DMS79 treated with DMSO at 0.1 percent for 48 hours (cell line): ENCODE measurements at regions not wholly inside any gene's neighbourhood (a gene's known extent, or its start where the extent isn't known, plus 50 kb on each side); places are given as distances from the start of the nearest gene placed in this dataset.
"Not testable (repeated sequence)": the region's sequence is repeated elsewhere in the genome, so short reads cannot be mapped to it uniquely, and the experiment has no call there.

Experiments used
- DNase-seq: peaks from one replicate; lab custom pipeline; 2025; lab: John Stamatoyannopoulos, UW

- DNase-seq = no peak
Measured at GRCh38 chr9:13443346-13444244, 164.1 kb upstream of the MPDZ start.

- no peak for DNase-seq
Measured at GRCh38 chr9:13439685-13440476, 160.4 kb upstream of the MPDZ start.

- no peak for DNase-seq
Measured at GRCh38 chr9:13437866-13438265, 158.4 kb upstream of the MPDZ start.

GRCh38 chr9:13436591-13436990, 157.1 kb upstream of the MPDZ start:
- DNase-seq = no peak

GRCh38 chr9:13433453-13433852, 154.0 kb upstream of the MPDZ start:
- DNase-seq = not testable (repeated sequence)

- DNase-seq = no peak
Measured at GRCh38 chr9:13432904-13433303, 153.4 kb upstream of the MPDZ start.

GRCh38 chr9:13431692-13432091, 152.2 kb upstream of the MPDZ start:
- no peak for DNase-seq

GRCh38 chr9:13431222-13431536, 151.7 kb upstream of the MPDZ start:
- DNase-seq = no peak

- peak; percentile 38 for DNase-seq
Measured at GRCh38 chr9:13430368-13431221, 151.1 kb upstream of the MPDZ start.

- DNase-seq = peak; percentile 66
Measured at GRCh38 chr9:13429301-13430190, 150.1 kb upstream of the MPDZ start.

GRCh38 chr9:13428766-13429165, 149.3 kb upstream of the MPDZ start:
- peak; percentile 64 for DNase-seq

GRCh38 chr9:13427587-13427986, 148.1 kb upstream of the MPDZ start:
- peak; percentile 91 for DNase-seq

GRCh38 chr9:13426606-13427005, 147.1 kb upstream of the MPDZ start:
- DNase-seq = no peak

GRCh38 chr9:13424872-13425271, 145.4 kb upstream of the MPDZ start:
- DNase-seq = no peak

GRCh38 chr9:13424204-13424603, 144.7 kb upstream of the MPDZ start:
- no peak for DNase-seq

- DNase-seq = no peak
Measured at GRCh38 chr9:13414349-13414748, 134.9 kb upstream of the MPDZ start.

- DNase-seq = no peak
Measured at GRCh38 chr9:13412331-13412730, 132.8 kb upstream of the MPDZ start.

- no peak for DNase-seq
Measured at GRCh38 chr9:13411791-13412190, 132.3 kb upstream of the MPDZ start.

GRCh38 chr9:13410566-13411031, 131.1 kb upstream of the MPDZ start:
- peak; percentile 75 for DNase-seq

- DNase-seq = no peak
Measured at GRCh38 chr9:13397661-13398060, 118.2 kb upstream of the MPDZ start.

- DNase-seq = no peak
Measured at GRCh38 chr9:13397220-13397619, 117.7 kb upstream of the MPDZ start.
